ENCODE measurements at regions not wholly inside any gene's neighbourhood (a gene's known extent, or its start where the extent isn't known, plus 50 kb on each side); places are given as distances from the start of the nearest gene placed in this dataset.

GRCh38 chr3:190205739-190206138 is 85.0 kb upstream of the P3H2 start:
- 87 to 100% methylated on average over 1 of the region's 1 CpG for WGBS, 2 experiments (ENCODE audit: insufficient coverage in 1 of 2, insufficient read length in 1 of 2)
- TF ChIP-seq, protein P1, sequence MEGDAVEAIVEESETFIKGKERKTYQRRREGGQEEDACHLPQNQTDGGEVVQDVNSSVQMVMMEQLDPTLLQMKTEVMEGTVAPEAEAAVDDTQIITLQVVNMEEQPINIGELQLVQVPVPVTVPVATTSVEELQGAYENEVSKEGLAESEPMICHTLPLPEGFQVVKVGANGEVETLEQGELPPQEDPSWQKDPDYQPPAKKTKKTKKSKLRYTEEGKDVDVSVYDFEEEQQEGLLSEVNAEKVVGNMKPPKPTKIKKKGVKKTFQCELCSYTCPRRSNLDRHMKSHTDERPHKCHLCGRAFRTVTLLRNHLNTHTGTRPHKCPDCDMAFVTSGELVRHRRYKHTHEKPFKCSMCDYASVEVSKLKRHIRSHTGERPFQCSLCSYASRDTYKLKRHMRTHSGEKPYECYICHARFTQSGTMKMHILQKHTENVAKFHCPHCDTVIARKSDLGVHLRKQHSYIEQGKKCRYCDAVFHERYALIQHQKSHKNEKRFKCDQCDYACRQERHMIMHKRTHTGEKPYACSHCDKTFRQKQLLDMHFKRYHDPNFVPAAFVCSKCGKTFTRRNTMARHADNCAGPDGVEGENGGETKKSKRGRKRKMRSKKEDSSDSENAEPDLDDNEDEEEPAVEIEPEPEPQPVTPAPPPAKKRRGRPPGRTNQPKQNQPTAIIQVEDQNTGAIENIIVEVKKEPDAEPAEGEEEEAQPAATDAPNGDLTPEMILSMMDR (conservative IDR thresholded peaks at IDR 0.05), result no peak
- Histone ChIP-seq H3K4me1 (ENCODE audit: control insufficient read depth, insufficient read depth, low read length) (no peaks in the 10 kb centered on the region), H3K9ac (ENCODE audit: extremely low read depth, low read length, poor library complexity, severe bottlenecking) (no peak overlapping the region), H3K36me3 (ENCODE audit: control insufficient read depth, insufficient read depth, low read length) (peaks cover 4% of the 10 kb centered on the region), H3K27me3 (ENCODE audit: control insufficient read depth, insufficient read depth, low read length, poor library complexity, severe bottlenecking) (no peaks in the 10 kb centered on the region), H3K9me3 (ENCODE audit: control insufficient read depth, low read length) (peaks cover 28% of the 10 kb centered on the region), H3K27ac (ENCODE audit: low read depth, low read length) (no peak overlapping the region), H3K4me3 (ENCODE audit: low read length) (no peak overlapping the region)
- Mint-ChIP-seq H3K4me3 (no peak overlapping the region), H3K4me1 (no peaks in the 10 kb centered on the region), H3K27me3 (ENCODE audit: insufficient read depth) (peaks cover 2% of the 10 kb centered on the region), H3K27ac (no peak overlapping the region), H3K9me3 (peaks cover 25% of the 10 kb centered on the region), H3K36me3 (ENCODE audit: low read depth) (peaks cover 5% of the 10 kb centered on the region)
- DNase-seq, result no peak

DNA sequence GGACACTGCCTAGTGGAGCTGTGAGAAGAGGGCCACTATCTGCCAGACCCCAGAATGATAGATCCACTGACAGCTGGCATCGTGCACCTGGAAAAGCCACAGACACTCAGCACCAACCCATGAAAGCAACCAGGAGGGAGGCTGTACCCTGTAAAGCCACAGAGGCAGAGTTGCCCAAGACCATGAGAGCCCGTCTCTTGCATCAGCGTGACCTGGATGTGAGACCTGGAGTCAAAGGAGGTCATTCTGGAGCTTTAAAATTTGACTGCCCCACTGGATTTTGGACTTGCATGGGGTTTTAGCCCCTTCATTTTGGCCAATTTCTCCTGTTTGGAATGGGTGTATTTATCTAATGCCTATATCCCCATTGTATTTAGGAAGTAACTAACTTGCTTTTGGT is 83.5 kb upstream of the P3H2 start:
- WGBS, 2 experiments (ENCODE audit: insufficient coverage in 1 of 2, insufficient read length in 1 of 2), result 97 to 100% methylated on average over 3 of the region's 3 CpGs
- TF ChIP-seq, protein P1 (conservative IDR thresholded peaks at IDR 0.05), result no peak
- H3K27me3 Mint-ChIP-seq (ENCODE audit: insufficient read depth), result peaks cover 2% of the 10 kb centered on the region

DNA sequence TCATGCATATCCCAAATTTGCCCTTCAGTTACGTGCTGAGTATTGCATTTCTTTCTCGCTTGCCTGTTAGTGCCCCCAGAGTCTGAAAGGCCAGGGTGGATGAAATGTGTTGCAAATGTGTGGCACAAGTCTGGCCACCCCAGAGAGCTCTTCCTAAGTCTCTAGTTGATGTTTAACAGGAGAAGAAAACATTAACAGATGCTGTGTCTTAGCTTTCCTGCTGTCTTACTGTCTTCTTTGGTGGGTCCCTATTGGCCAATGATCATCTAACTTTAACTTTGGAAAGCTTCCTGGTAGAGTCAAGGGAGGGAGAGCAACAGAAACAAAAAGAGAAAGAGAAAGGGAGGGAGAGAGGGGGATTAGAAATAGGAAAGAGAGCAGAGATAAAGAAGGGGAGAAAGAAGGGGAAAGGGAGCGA is 76.7 kb upstream of the P3H2 start:
- no peaks in the 10 kb centered on the region for H3K27me3 Mint-ChIP-seq (ENCODE audit: insufficient read depth)

More for the DNA sequence above, 83.5 kb upstream of the P3H2 start:
- H3K27ac ChIP-seq (ENCODE audit: low read depth, low read length), result no peak overlapping the region
- no peak for DNase-seq
- no peak overlapping the region for H3K27ac Mint-ChIP-seq
- peaks cover 5% of the 10 kb centered on the region for H3K36me3 Mint-ChIP-seq (ENCODE audit: low read depth)
- no peak overlapping the region for H3K4me3 ChIP-seq (ENCODE audit: low read length)
- H3K9me3 ChIP-seq (ENCODE audit: control insufficient read depth, low read length), result peaks cover 26% of the 10 kb centered on the region
- H3K4me1 Mint-ChIP-seq, result no peaks in the 10 kb centered on the region
- H3K36me3 ChIP-seq (ENCODE audit: control insufficient read depth, insufficient read depth, low read length), result peaks cover 4% of the 10 kb centered on the region
- no peak overlapping the region for H3K4me3 Mint-ChIP-seq
- no peaks in the 10 kb centered on the region for H3K27me3 ChIP-seq (ENCODE audit: control insufficient read depth, insufficient read depth, low read length, poor library complexity, severe bottlenecking)
- no peaks in the 10 kb centered on the region for H3K4me1 ChIP-seq (ENCODE audit: control insufficient read depth, insufficient read depth, low read length)
- H3K9ac ChIP-seq (ENCODE audit: extremely low read depth, low read length, poor library complexity, severe bottlenecking), result no peak overlapping the region
- H3K9me3 Mint-ChIP-seq, result peaks cover 25% of the 10 kb centered on the region

More for the DNA sequence above, 76.7 kb upstream of the P3H2 start:
- Histone ChIP-seq H3K27me3 (ENCODE audit: control insufficient read depth, insufficient read depth, low read length, poor library complexity, severe bottlenecking) (no peaks in the 10 kb centered on the region), H3K4me3 (ENCODE audit: low read length) (peak overlapping the region; percentile 37), H3K36me3 (ENCODE audit: control insufficient read depth, insufficient read depth, low read length) (no peaks in the 10 kb centered on the region), H3K4me1 (ENCODE audit: control insufficient read depth, insufficient read depth, low read length) (no peaks in the 10 kb centered on the region), H3K27ac (ENCODE audit: low read depth, low read length) (no peak overlapping the region), H3K9ac (ENCODE audit: extremely low read depth, low read length, poor library complexity, severe bottlenecking) (no peak overlapping the region), H3K9me3 (ENCODE audit: control insufficient read depth, low read length) (no peaks in the 10 kb centered on the region)
- no peaks in the 10 kb centered on the region for H3K36me3 Mint-ChIP-seq (ENCODE audit: low read depth)
- WGBS, 2 experiments (ENCODE audit: insufficient coverage in 1 of 2, insufficient read length in 1 of 2), result 63 to 70% methylated on average over 2 to 3 of the region's 3 CpGs
- peak overlapping the region; percentile 78 for H3K27ac Mint-ChIP-seq
- TF ChIP-seq, protein P1 (conservative IDR thresholded peaks at IDR 0.05), result no peak
- H3K4me1 Mint-ChIP-seq, result peaks cover 27% of the 10 kb centered on the region
- H3K4me3 Mint-ChIP-seq, result no peak overlapping the region
- DNase-seq, result peak; percentile 54
- H3K9me3 Mint-ChIP-seq, result no peaks in the 10 kb centered on the region
